IMR-90 (cell line): ENCODE measurements at regions not wholly inside any gene's neighbourhood (a gene's known extent, or its start where the extent isn't known, plus 50 kb on each side); places are given as distances from the start of the nearest gene placed in this dataset.

ENCODE experiments used
- ATAC-seq: fragments of 200-7000 bp; cut with Tn5 transposase; 2 replicates; pipeline ENCODE4 v1.9.1; 2020; ENCODE audit warnings: low read depth, mild to moderate bottlenecking, moderate library complexity
- BruUV-seq: library from RNA; stranded (reverse); fragments of 400-500 nt; replicated peaks from 2 replicates; lab custom pipeline; 2021; lab: Mats Ljungman, UMichigan
- CTCF ChIA-PET: fragments of 300-600 bp; formaldehyde crosslinking; extraction: SDS; loops from one replicate; lab custom pipeline; 2021; ENCODE audit warnings: antibody characterized with exemption; lab: Yijun Ruan, JAX
- POLR2A ChIA-PET: fragments of 300-600 bp; sonication (Branson Sonifier 250); formaldehyde crosslinking; loops from one replicate; lab custom pipeline; 2022; ENCODE audit warnings: antibody characterized with exemption; ENCODE audit not compliant: unreplicated experiment; lab: Charles Lee
- DNase-seq: peaks from one replicate; pipeline ENCODE4 v3.0.0; 2013
- H2AFZ ChIP-seq: replicated peaks from 2 replicates; pipeline ENCODE3; 2013; ENCODE audit warnings: low read length, mild to moderate bottlenecking; ENCODE audit not compliant: poor library complexity
- H2AK5ac ChIP-seq: 2 replicates; pipeline ENCODE4 v1.6.1; 2013; ENCODE audit warnings: low read depth, low read length, inconsistent platforms
- H2AK9ac ChIP-seq: replicated peaks from 2 replicates; pipeline ENCODE3; 2013; ENCODE audit warnings: mild to moderate bottlenecking, low read depth, low read length, moderate library complexity; ENCODE audit not compliant: poor library complexity
- H2BK120ac ChIP-seq: 2 replicates; pipeline ENCODE4 v1.6.1; 2013; ENCODE audit warnings: low read depth, low read length, inconsistent platforms
- H2BK15ac ChIP-seq: 3 replicates; pipeline ENCODE4 v1.6.1; 2013; ENCODE audit warnings: low read depth, low read length, inconsistent platforms
- H2BK20ac ChIP-seq: 2 replicates; pipeline ENCODE4 v1.6.1; 2013; ENCODE audit warnings: low read depth, mild to moderate bottlenecking, inconsistent platforms, low read length, moderate library complexity
- H2BK5ac ChIP-seq: 2 replicates; pipeline ENCODE4 v1.6.1; 2013; ENCODE audit warnings: mild to moderate bottlenecking, low read depth, low read length, inconsistent platforms; ENCODE audit not compliant: poor library complexity, severe bottlenecking
- H3K14ac ChIP-seq: replicated peaks from 2 replicates; pipeline ENCODE4 v1.6.1; 2013; ENCODE audit warnings: low read depth, low read length, inconsistent platforms
- H3K18ac ChIP-seq: 2 replicates; pipeline ENCODE4 v1.6.1; 2013; ENCODE audit warnings: low read depth, low read length, control low read depth
- H3K23ac ChIP-seq: 2 replicates; pipeline ENCODE4 v1.6.1; 2013; ENCODE audit warnings: low read depth, low read length, inconsistent platforms
- H3K27ac ChIP-seq: 2 replicates; pipeline ENCODE4 v1.5.1; 2013; ENCODE audit warnings: mild to moderate bottlenecking, control low read depth, low read length; ENCODE audit not compliant: insufficient read depth
- H3K27me3 ChIP-seq: 2 replicates; pipeline ENCODE4 v1.6.1; 2013; ENCODE audit warnings: low read length; ENCODE audit not compliant: control insufficient read depth, insufficient read depth
- H3K36me3 ChIP-seq: 2 replicates; pipeline ENCODE4 v1.6.1; 2013; ENCODE audit warnings: low read length, mixed read lengths; ENCODE audit not compliant: control insufficient read depth, insufficient read depth
- H3K4ac ChIP-seq: 2 replicates; pipeline ENCODE4 v1.6.1; 2013; ENCODE audit warnings: low read depth, low read length, inconsistent platforms
- H3K4me1 ChIP-seq: 2 replicates; pipeline ENCODE4 v1.6.1; 2013; ENCODE audit warnings: low read length, mixed read lengths; ENCODE audit not compliant: control insufficient read depth, insufficient read depth
- H3K4me2 ChIP-seq: 2 replicates; pipeline ENCODE4 v1.6.1; 2013; ENCODE audit warnings: low read depth, mild to moderate bottlenecking, control low read depth, low read length, moderate library complexity
- H3K4me3 ChIP-seq: 2 replicates; pipeline ENCODE4 v1.5.1; 2013; ENCODE audit warnings: low read depth, mild to moderate bottlenecking, control low read depth, low read length, moderate library complexity; ENCODE audit not compliant: insufficient read depth
- H3K56ac ChIP-seq: 2 replicates; pipeline ENCODE4 v1.6.1; 2013; ENCODE audit warnings: low read length, inconsistent platforms; ENCODE audit not compliant: insufficient read depth; ENCODE audit errors: extremely low read depth
- H3K79me1 ChIP-seq, 2 experiments: 2 replicates each; pipeline ENCODE4 v1.6.1; 2013; ENCODE audit warnings: low read length in 2 of 2, inconsistent platforms in 1 of 2, low read depth in 1 of 2
- H3K9ac ChIP-seq: 2 replicates; pipeline ENCODE4 v1.6.1; 2013; ENCODE audit warnings: low read depth, low read length, control low read depth
- H3K9me1 ChIP-seq: 2 replicates; pipeline ENCODE4 v1.6.1; 2013; ENCODE audit warnings: low read length, inconsistent platforms; ENCODE audit not compliant: insufficient read depth
- H3K9me3 ChIP-seq: 2 replicates; pipeline ENCODE4 v1.6.1; 2013; ENCODE audit warnings: low read length; ENCODE audit not compliant: control insufficient read depth, insufficient read depth
- H4K20me1 ChIP-seq: 2 replicates; pipeline ENCODE4 v1.6.1; 2013; ENCODE audit warnings: low read length, inconsistent platforms; ENCODE audit not compliant: insufficient read depth
- H4K5ac ChIP-seq: 2 replicates; pipeline ENCODE4 v1.6.1; 2013; ENCODE audit warnings: mild to moderate bottlenecking, low read depth, low read length, control low read depth
- H4K8ac ChIP-seq, 2 experiments: 2 replicates each; pipeline ENCODE4 v1.6.1; 2013; ENCODE audit warnings: low read depth in 2 of 2, low read length in 2 of 2, control low read depth in 1 of 2, inconsistent platforms in 1 of 2
- H4K91ac ChIP-seq: 2 replicates; pipeline ENCODE4 v1.6.1; 2013; ENCODE audit warnings: low read depth, low read length, inconsistent platforms; ENCODE audit not compliant: insufficient read depth
- BHLHE40 ChIP-seq: fragments of 150-350 bp; IDR thresholded peaks from 2 replicates; pipeline ENCODE4 v1.6.1; 2016; ENCODE audit warnings: mild to moderate bottlenecking, low read depth, low read length
- CEBPB ChIP-seq: IDR thresholded peaks from 2 replicates; pipeline ENCODE4 v1.6.1; 2012; ENCODE audit warnings: low read depth, low read length, improper control_type of control experiment
- CHD1 ChIP-seq: IDR thresholded peaks from 2 replicates; pipeline ENCODE4 v1.6.1; 2012; ENCODE audit warnings: low read depth, low read length, improper control_type of control experiment
- ELK1 ChIP-seq: fragments of 150-350 bp; IDR thresholded peaks from 2 replicates; pipeline ENCODE4 v1.6.1; 2016; ENCODE audit warnings: low read depth, mild to moderate bottlenecking, low read length, moderate library complexity, borderline replicate concordance
- FOS ChIP-seq: fragments of 150-350 bp; IDR thresholded peaks from 2 replicates; pipeline ENCODE4 v1.6.1; 2016; ENCODE audit warnings: low read depth, low read length
- MAFK ChIP-seq: IDR thresholded peaks from 2 replicates; pipeline ENCODE4 v1.6.1; 2012; ENCODE audit warnings: low read depth, low read length, improper control_type of control experiment
- MXI1 ChIP-seq: IDR thresholded peaks from 2 replicates; pipeline ENCODE4 v1.6.1; 2012; ENCODE audit warnings: low read depth, mild to moderate bottlenecking, low read length, moderate library complexity, borderline replicate concordance
- RAD21 ChIP-seq: IDR thresholded peaks from 2 replicates; pipeline ENCODE4 v1.6.1; 2012; ENCODE audit warnings: low read length, improper control_type of control experiment
- RCOR1 ChIP-seq: IDR thresholded peaks from 2 replicates; pipeline ENCODE4 v1.6.1; 2012; ENCODE audit warnings: mild to moderate bottlenecking, low read length, improper control_type of control experiment; ENCODE audit not compliant: insufficient replicate concordance
- WGBS, 2 experiments: methylation state at CpG; one replicate each; pipeline versions ENCODE4 v1.1.5 to v1.1.7; 2013; ENCODE audit warnings: missing lambda C conversion rate in 2 of 2; ENCODE audit not compliant: insufficient read length in 1 of 2; ENCODE audit errors: extremely low coverage in 2 of 2; 5-methylcytosine and 5-hydroxymethylcytosine counted together
- dilution Hi-C: fragments of 300-500 bp; cut with HindIII; formaldehyde crosslinking; loops from one replicate; pipeline ENCODE4 v1.14.3; 2018; ENCODE audit warnings: low sequenced_read_pairs; ENCODE audit not compliant: unreplicated experiment
- in situ Hi-C: fragments of 300-500 bp; cut with MboI; formaldehyde crosslinking; loops from 3 replicates; pipeline ENCODE4 v1.14.3; 2019; ENCODE audit warnings: low sequenced_read_pairs, inconsistent platforms, mixed read lengths
- intact Hi-C: fragments of 100-400 bp; cut with micrococcal nuclease; formaldehyde crosslinking; loops from 2 replicates; pipeline ENCODE4 v1.10.0; 2022

GRCh38 chr6:130613176-130613575 lies 214.0 kb upstream of the SMLR1 start:
- Histone ChIP-seq H2BK15ac (no peak overlapping the region), H3K4me1 (no peaks in the 10 kb centered on the region), H2BK120ac (no peak overlapping the region), H3K9me3 (no peaks in the 10 kb centered on the region), H2BK5ac (no peak overlapping the region), H2AK5ac (no peak overlapping the region), H3K14ac (no peak overlapping the region), H3K27me3 (no peaks in the 10 kb centered on the region), H2AFZ (no peak overlapping the region), H4K5ac (no peak overlapping the region), H3K56ac (no peak overlapping the region), H3K4ac (no peak overlapping the region), H4K91ac (no peak overlapping the region), H3K4me3 (no peak overlapping the region), H3K36me3 (no peaks in the 10 kb centered on the region), H3K9ac (no peak overlapping the region), H2BK20ac (no peak overlapping the region), H3K23ac (no peak overlapping the region), H4K8ac (no peak overlapping the region), H3K4me2 (no peak overlapping the region), H3K9me1 (no peaks in the 10 kb centered on the region), H3K27ac (no peak overlapping the region), H4K20me1 (no peaks in the 10 kb centered on the region), H3K79me1 (no peaks in the 10 kb centered on the region), H2AK9ac (no peak overlapping the region), H3K18ac (no peak overlapping the region)
- dilution Hi-C loops = no loop called here
- TF ChIP-seq RCOR1 (no peak), CHD1 (no peak), MAFK (no peak), BHLHE40 (no peak), CEBPB (no peak), MXI1 (no peak), ELK1 (no peak), RAD21 (no peak), FOS (no peak)
- 83% methylated on average over 1 of the region's 7 CpGs; no CpG with 5 or more reads in 1 of the 2 experiments for WGBS, 2 experiments
- ChIA-PET CTCF (interaction anchor here (0.6 kb wide), 1 partner anchor 1628 kb away, joined by 3 read pairs; no protein-coding TSS in a partner anchor), POLR2A (no interaction called here)
- intact Hi-C loops = no loop called here
- DNase-seq (no peak), ATAC-seq (no peak)
- in situ Hi-C loops = no loop called here
- no TSS peak for BruUV-seq
